ENCODE measurements at regions not wholly inside any gene's neighbourhood (a gene's known extent, or its start where the extent isn't known, plus 50 kb on each side); places are given as distances from the start of the nearest gene placed in this dataset.

DNA sequence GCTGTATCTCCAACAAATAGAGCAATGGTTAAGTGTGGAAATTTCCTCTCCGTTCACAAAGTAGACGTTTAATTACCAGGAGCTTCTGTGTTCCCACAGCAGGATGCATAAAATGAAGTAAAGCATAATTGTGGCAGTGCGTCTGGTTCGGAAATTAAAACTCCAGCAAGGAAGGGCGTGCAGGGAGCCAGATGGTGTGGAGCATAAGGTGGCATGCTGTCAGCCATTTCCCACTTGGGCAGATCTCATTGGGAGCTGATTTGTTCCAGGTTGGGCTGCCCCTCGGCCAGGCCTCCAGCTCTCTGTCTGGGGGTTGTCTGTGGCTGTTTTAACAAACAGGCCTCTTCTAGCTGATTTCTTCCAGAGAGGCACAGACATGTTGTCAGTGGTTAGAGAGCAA is 182.1 kb upstream of the CLNK start:
- H3K36me3 ChIP-seq (replicated peaks in 1 of 2) = no peaks in the 10 kb centered on the region
- 71 to 85% (median 80%) methylated on average over 6 of the region's 6 CpGs for WGBS, 4 donors
- intact Hi-C loops (cut with DNase I) = no loop called here
- no peaks in the 10 kb centered on the region for H3K9me3 ChIP-seq (replicated peaks in 1 of 3)
- H3K27ac ChIP-seq = no peak overlapping the region
- no peak overlapping the region for H3K4me3 ChIP-seq
- TF ChIP-seq, protein P1, sequence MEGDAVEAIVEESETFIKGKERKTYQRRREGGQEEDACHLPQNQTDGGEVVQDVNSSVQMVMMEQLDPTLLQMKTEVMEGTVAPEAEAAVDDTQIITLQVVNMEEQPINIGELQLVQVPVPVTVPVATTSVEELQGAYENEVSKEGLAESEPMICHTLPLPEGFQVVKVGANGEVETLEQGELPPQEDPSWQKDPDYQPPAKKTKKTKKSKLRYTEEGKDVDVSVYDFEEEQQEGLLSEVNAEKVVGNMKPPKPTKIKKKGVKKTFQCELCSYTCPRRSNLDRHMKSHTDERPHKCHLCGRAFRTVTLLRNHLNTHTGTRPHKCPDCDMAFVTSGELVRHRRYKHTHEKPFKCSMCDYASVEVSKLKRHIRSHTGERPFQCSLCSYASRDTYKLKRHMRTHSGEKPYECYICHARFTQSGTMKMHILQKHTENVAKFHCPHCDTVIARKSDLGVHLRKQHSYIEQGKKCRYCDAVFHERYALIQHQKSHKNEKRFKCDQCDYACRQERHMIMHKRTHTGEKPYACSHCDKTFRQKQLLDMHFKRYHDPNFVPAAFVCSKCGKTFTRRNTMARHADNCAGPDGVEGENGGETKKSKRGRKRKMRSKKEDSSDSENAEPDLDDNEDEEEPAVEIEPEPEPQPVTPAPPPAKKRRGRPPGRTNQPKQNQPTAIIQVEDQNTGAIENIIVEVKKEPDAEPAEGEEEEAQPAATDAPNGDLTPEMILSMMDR (IDR thresholded peaks at IDR 0.05) = no peak
- no peak for TF ChIP-seq POLR2A (IDR thresholded peaks at IDR 0.05)
- DNase-seq = no peak
- H3K4me1 ChIP-seq (replicated peaks in 1 of 2) = no peaks in the 10 kb centered on the region
- H3K27me3 ChIP-seq = no peaks in the 10 kb centered on the region

DNA sequence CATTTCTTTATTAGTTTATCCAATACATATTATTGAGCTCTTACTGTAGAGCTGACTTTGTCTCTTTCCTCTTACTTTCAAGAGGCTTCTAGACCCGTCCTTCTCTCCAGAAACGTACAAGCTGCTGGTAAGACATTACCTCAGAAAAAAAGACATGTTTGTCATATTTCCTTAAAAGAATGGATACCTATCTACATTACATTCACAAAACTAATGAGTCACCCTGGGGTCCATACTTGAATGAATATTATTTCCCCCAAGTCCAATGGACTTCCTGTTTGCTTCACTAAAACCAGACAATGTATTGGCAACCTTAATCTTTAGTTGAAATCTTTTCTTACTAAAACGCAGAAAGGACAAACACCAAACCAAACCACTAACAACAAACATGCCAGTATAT is 176.5 kb upstream of the CLNK start:
- 43 to 83% (median 71%) methylated on average over 3 of the region's 3 CpGs for WGBS, 4 donors
- H3K27me3 ChIP-seq = no peaks in the 10 kb centered on the region
- no peaks in the 10 kb centered on the region for H3K36me3 ChIP-seq (replicated peaks in 1 of 2)
- DNase-seq = no peak
- intact Hi-C loops (cut with DNase I) = no loop called here
- H3K27ac ChIP-seq = no peak overlapping the region
- H3K9me3 ChIP-seq (replicated peaks in 1 of 3) = peaks cover 0 to 4% (median 0%) of the 10 kb centered on the region in 3 donors
- no peak overlapping the region for H3K4me3 ChIP-seq
- no peaks in the 10 kb centered on the region for H3K4me1 ChIP-seq (replicated peaks in 1 of 2)
- no peak for TF ChIP-seq POLR2A (IDR thresholded peaks at IDR 0.05)
- TF ChIP-seq, protein P1 (IDR thresholded peaks at IDR 0.05) = no peak

DNA sequence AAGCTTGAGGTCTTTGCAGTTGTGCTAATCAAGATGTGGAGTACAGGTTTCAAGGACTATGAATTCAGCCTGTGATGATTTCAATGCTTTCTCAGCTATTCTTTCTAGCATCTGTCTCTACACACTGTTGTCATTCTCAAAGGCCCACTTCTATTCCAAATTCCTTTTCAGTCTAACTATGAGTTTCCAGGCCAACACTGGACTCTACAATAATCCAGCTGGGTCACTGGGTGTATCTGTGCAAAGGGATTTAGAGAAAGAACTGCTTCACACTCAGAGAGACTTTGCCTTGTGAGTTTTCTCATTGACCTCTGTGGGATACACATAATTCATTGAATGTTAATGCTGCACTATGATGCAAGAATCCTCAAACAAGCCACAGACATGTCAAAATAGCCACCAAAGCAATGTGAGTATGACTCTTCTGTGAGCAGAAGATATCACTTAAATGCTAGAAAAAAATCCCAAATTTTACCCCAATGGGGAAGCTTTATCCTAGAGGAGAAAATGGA is 171.8 kb upstream of the CLNK start:
- TF ChIP-seq POLR2A (IDR thresholded peaks at IDR 0.05) = no peak
- TF ChIP-seq, protein P1 (IDR thresholded peaks at IDR 0.05) = no peak
- intact Hi-C loops (cut with DNase I) = no loop called here
- Histone ChIP-seq H3K27me3 (no peaks in the 10 kb centered on the region), H3K4me3 (no peak overlapping the region), H3K9me3 (replicated peaks in 1 of 3) (peaks cover 0 to 4% (median 0%) of the 10 kb centered on the region in 3 donors), H3K36me3 (replicated peaks in 1 of 2) (no peaks in the 10 kb centered on the region), H3K27ac (no peak overlapping the region), H3K4me1 (replicated peaks in 1 of 2) (no peaks in the 10 kb centered on the region)
- DNase-seq = no peak

DNA sequence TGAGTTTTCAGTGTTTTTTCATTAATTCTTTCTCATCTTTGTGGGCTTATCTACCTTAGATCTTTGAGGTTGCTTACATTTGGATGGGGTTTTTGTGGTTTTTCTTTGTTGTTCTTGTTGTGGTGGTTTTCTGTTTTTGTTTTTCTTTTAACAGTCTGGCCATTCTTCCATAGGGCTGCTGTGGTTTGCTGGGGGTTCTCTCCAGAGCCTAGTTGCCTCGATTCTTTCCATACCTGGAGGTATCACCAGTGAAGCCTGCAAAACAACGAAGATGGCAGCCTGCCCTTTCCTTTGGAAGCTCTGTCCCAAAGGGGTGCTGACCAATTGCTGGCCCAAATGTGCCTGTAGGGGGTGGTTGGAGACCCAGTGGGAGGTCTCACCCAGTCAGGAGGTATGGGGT is 168.6 kb upstream of the CLNK start:
- Histone ChIP-seq H3K36me3 (replicated peaks in 1 of 2) (no peaks in the 10 kb centered on the region), H3K9me3 (replicated peaks in 1 of 3) (peaks cover 0 to 2% (median 0%) of the 10 kb centered on the region in 3 donors), H3K4me3 (no peak overlapping the region), H3K27ac (no peak overlapping the region), H3K4me1 (replicated peaks in 1 of 2) (no peaks in the 10 kb centered on the region), H3K27me3 (no peaks in the 10 kb centered on the region)
- intact Hi-C loops (cut with DNase I) = no loop called here
- TF ChIP-seq, protein P1 (IDR thresholded peaks at IDR 0.05) = no peak
- TF ChIP-seq POLR2A (IDR thresholded peaks at IDR 0.05) = no peak
- WGBS, 4 donors = 72 to 82% (median 78%) methylated on average over 2 of the region's 2 CpGs
- DNase-seq = no peak

All from adrenal gland (tissue), 9 donors.